ENCODE measurements at regions not wholly inside any gene's neighbourhood (a gene's known extent, or its start where the extent isn't known, plus 50 kb on each side); places are given as distances from the start of the nearest gene placed in this dataset.

- no peak for DNase-seq
Observed at GRCh38 chr2:18176679-18177215, 298.3 kb downstream of the KCNS3 start.

DNA sequence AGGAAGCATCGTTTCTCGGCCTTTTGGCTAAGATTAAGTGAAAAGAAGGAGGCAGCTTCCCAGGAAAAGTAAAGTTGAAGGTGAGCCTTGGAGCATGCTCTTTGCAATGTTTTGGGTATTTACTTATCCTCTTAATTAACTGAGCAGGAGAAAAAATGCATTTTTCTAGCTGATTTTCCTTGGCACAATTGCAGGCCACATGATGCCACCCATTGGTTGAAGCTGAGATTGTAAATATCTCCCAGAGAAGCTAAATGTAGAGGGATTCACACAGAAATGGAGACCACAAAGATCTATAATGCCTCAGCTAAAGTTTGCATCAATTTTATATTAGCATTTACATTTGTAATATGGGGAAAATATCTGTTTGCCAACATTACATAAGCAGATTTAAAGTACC is 294.1 kb downstream of the KCNS3 start:
- no peak for DNase-seq

GRCh38 chr2:18171191-18172139 is 293.0 kb downstream of the KCNS3 start:
- DNase-seq, result no peak

- DNase-seq, result no peak
Observed at GRCh38 chr2:18170642-18171041, 292.2 kb downstream of the KCNS3 start.

- no peak for DNase-seq
Observed at GRCh38 chr2:18169893-18170175, 291.4 kb downstream of the KCNS3 start.

GRCh38 chr2:18169121-18169892 is 290.8 kb downstream of the KCNS3 start:
- no peak for DNase-seq

GRCh38 chr2:18167871-18168270 is 289.4 kb downstream of the KCNS3 start:
- no peak for DNase-seq

GRCh38 chr2:18161681-18162080 is 283.2 kb downstream of the KCNS3 start:
- no peak for DNase-seq

GRCh38 chr2:18159896-18160295 is 281.4 kb downstream of the KCNS3 start:
- no peak for DNase-seq

- no peak for DNase-seq
Observed at GRCh38 chr2:18156421-18156820, 278.0 kb downstream of the KCNS3 start.

- no peak for DNase-seq
Observed at GRCh38 chr2:18156002-18156401, 277.5 kb downstream of the KCNS3 start.

GRCh38 chr2:18154812-18155211 is 276.3 kb downstream of the KCNS3 start:
- no peak for DNase-seq

GRCh38 chr2:18154259-18154658 is 275.8 kb downstream of the KCNS3 start:
- no peak for DNase-seq

DNA sequence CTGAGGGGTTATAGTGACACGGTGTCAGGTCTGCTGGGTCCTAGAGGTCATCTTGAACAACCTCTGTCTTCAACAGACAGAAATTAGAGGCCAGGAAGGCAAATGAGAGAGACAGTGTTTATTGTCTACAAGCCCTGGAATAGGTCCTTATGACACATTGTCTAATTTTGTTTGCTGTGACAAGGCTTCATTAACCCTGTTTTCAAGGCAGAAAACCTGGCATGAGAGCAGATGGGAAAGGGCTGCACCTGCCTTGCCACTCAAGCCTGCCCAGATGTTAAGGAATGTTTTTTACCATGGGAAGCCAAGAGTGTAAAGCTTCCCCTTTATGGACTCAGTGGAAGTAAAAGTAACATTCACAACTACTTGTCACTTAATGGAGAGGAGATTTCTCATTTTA is 275.3 kb downstream of the KCNS3 start:
- DNase-seq, result no peak

DNA sequence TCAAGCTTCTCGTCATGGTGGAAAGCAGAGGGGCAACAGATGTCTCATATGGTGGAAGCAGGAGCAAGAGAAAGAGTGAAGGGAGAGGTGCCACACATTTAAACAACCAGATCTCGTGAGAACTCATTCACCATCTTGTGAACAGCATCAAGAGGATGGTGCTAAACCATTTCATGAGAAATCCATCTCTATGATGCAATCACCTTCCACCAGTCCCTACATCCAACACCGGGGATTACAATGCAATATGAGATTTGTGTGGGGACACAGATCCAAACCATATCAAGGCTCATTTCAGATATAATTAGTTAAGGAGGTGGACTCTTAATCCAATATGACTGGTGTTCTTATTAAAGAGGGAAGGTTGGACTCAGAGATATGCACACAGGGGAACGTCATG is 272.8 kb downstream of the KCNS3 start:
- DNase-seq, result no peak

GRCh38 chr2:18149660-18150246 is 271.3 kb downstream of the KCNS3 start:
- DNase-seq, result no peak

GRCh38 chr2:18136881-18137475 is 258.5 kb downstream of the KCNS3 start:
- DNase-seq, result no peak

DNA sequence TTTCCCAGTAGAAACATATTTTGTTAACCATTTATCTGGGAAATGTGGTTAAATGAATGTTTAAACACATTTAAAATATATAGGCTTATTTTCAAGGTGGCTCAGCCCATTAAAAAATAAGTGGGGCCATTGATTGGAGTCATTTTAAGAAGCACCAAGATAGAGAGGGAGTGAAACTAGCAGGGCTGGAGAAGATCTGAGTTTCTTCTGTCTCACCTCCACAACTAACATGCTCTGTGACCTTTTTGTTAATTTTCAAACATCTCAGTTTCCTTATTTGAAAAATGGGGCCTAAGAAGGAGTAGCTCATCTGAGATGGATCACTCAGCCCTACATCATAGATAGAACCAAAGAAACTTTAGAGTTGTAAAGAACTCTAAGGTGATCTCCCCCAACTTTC is 254.8 kb downstream of the KCNS3 start:
- DNase-seq, result no peak

GRCh38 chr2:18132697-18133096 is 254.2 kb downstream of the KCNS3 start:
- DNase-seq, result no peak

GRCh38 chr2:18131761-18132160 is 253.3 kb downstream of the KCNS3 start:
- DNase-seq, result no peak

- DNase-seq, result no peak
Observed at GRCh38 chr2:18129348-18129747, 250.9 kb downstream of the KCNS3 start.

GRCh38 chr2:18125303-18125702 is 246.8 kb downstream of the KCNS3 start:
- DNase-seq, result no peak
